NCI-H526 (cell line): ENCODE measurements at regions not wholly inside any gene's neighbourhood (a gene's known extent, or its start where the extent isn't known, plus 50 kb on each side); places are given as distances from the start of the nearest gene placed in this dataset.
A peak's percentile ranks its signal among the peaks of the same experiment; 100 is the strongest.

Experiments
- DNase-seq, 2 experiments: peaks; one replicate each; lab custom pipeline; 2025; lab: John Stamatoyannopoulos, UW

GRCh38 chr3:22225161-22225560, 474.2 kb upstream of the ZNF385D start:
- DNase-seq, result no peak

GRCh38 chr3:22228705-22229104, 477.7 kb upstream of the ZNF385D start:
- no peak for DNase-seq

DNA sequence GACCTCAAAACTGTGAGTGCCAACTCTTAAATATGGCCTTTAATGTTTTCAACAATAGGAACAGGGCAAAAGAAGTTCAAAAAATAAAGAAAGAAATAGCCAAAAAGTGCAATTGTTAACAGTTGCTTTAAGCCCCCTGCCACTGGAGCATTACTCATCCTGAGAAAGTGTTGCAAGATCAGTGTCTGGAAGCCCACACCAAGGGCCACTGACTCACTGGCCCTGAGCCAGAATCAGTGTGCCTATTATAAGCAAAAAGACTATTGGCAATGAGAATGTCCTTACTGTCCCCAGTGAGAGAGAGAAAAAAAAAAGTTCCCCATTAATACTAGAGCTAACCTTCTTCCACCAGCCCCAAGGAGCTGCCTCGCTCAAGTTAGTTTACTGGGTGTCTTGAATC, 480.1 kb upstream of the ZNF385D start:
- no peak for DNase-seq

DNA sequence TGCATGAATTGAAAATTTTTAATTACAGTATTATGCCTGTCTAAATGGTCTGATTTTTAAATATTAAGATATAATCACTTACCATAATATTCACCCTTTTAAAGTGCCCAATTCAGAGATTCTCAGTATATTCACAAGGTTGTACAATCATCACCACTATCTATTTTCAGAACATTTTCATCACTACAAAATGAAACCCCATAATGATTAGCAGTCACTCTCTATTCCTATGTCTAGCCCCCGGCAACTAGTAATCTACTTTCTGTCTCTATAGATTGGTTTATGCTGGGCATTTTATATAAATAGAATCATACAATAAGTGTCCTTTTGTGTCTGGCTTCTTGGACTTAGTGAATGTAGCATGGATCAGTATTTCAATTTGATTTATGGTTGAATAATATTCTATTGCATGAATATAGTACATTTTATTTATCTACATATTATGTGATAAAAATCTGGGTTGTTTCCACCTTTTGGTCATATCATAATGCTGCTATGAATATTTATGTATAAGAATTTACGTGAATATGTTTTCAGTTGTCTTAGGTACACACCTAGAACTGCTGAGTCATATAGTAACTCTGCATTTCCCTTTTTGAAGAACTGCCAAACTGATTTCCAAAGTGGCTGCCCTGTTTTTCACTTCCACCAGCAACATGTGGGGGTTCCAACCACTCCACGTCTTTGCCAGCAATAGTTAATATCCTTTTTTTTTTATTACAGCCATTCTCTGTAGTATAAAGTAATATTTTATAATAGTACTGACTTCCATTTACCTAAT, 485.7 kb upstream of the ZNF385D start:
- no peak for DNase-seq

GRCh38 chr3:22239011-22239410, 488.0 kb upstream of the ZNF385D start:
- no peak for DNase-seq

GRCh38 chr3:22241110-22241509, 490.1 kb upstream of the ZNF385D start:
- no peak for DNase-seq

GRCh38 chr3:22244761-22245521, 493.9 kb upstream of the ZNF385D start:
- DNase-seq, result no peak

GRCh38 chr3:22245811-22246583, 495.0 kb upstream of the ZNF385D start:
- DNase-seq, result peak in 1 of 2 experiments; percentile 25

GRCh38 chr3:22249658-22250057, 498.6 kb upstream of the ZNF385D start:
- DNase-seq, result no peak

- DNase-seq, result no peak
Observed at GRCh38 chr3:22257252-22257651, 506.2 kb upstream of the ZNF385D start.

DNA sequence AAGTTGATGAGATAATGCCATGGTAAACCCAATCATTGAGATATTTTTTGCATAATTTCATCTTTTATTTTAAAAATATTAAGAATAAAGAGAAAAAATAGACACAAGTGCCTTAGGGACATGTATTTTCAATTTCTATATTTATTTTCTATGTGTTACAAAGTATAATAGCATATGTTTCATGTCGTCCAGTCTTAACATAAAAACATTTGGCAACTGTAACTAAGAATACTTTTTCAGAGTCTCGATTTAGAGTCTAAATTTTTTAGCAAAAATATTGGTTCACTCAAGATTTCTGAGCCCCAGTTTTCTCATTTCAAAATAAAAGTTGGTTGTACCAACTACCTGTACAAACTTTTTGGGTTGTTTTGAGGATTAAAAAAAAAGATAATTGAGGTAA, 511.4 kb upstream of the ZNF385D start:
- DNase-seq, result no peak

- no peak for DNase-seq
Observed at GRCh38 chr3:22263042-22263441, 512.0 kb upstream of the ZNF385D start.

- no peak for DNase-seq
Observed at GRCh38 chr3:22265403-22265802, 514.4 kb upstream of the ZNF385D start.

GRCh38 chr3:22269831-22270230, 518.8 kb upstream of the ZNF385D start:
- no peak for DNase-seq

DNA sequence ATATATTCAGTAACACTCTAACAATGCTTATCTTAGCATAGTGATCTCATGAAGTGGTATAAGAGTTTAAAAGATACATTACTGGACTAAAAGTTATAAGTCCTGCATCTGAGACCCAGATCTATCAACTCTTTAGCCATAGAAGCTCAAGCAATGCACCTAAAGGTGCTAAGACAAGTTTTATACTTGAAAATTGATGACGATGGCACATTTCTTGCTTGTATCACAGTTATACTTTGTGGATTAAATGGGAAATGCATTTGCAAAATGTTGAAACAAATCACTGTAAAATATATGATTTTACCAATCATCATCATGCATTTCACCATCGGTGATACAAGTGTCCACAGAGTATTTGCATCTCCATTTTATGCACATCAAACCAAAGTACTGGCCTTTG, 525.3 kb upstream of the ZNF385D start:
- DNase-seq, result no peak

- DNase-seq, result no peak
Observed at GRCh38 chr3:22284559-22284958, 533.5 kb upstream of the ZNF385D start.

DNA sequence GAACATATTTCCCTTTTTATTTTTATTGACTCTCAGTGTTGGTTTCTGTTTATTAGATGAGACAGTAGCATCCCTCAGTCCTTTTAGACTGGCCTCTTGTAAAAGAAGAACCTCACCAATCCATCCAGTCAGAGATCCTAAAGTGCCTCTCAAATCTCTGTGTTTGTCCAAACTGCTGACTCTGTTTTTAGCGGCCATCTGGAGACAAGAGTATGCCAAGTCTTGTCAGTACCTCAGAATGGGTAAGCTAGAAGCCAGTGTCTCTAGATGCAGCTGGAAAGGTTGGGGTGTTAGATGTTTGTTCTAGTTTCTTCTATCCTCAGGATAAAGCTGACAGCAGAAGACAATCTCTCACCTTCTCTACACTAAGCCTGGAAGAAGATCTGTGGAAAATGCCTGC, 537.7 kb upstream of the ZNF385D start:
- no peak for DNase-seq

DNA sequence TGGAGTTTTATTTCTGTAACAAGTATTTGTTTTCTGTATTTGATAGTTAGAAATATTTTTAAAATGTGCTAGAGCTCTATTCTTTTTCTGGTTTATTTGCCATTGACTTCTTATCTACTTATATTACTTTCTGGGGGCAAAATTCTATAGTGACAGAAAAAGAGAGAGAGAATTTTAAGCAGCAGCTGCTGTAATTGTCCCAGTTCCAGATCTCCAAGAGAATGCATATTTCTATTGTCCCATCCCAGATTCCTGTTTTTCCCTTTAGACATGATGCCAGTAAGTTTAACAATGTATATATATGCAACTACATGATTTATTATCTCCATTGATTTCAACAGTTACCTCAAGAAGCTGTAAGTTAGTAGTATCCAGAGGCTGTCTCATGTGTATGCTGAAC, 541.7 kb upstream of the ZNF385D start:
- DNase-seq, result no peak

GRCh38 chr3:22296601-22297000, 545.6 kb upstream of the ZNF385D start:
- no peak for DNase-seq

DNA sequence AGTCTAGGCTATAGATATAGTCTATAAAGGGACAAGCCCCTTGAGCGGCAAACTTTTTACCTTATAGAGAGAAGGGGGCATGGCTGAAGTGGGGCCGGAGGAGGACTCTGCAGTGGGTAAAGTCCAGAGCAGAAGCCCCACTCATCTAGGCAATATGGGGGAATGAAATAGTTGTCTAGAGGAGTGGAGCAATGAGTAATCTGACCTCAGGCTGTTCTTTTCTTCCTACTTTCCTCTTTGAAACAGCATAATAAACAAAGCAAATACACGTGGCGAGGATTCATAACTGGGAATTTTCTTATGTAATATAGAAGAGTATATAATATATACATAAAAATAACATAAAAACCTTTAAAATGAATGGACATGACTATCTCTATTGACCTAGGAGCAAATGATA, 546.4 kb upstream of the ZNF385D start:
- DNase-seq, result no peak

DNA sequence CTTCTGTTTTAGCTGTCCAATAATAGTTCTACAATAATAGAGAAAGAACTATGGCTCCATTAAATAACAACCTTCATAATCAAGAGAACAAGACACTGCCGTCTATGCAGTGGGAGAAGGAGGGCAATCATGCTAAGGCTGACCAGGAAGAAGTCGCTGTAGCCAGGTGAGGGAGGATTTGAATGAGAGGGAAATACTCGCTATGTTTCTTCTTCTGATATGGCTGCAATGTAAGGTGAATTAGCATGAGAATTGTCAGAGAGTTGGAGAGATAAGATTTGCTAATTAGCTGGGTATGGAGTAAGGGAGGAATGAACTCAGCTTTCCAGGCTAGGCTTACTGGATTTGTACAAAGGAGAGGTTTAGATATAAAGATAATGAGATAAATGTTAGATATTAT, 555.4 kb upstream of the ZNF385D start:
- DNase-seq, result peak in 1 of 2 experiments; percentile 7

- no peak for DNase-seq
Observed at GRCh38 chr3:22308871-22309270, 557.9 kb upstream of the ZNF385D start.

DNA sequence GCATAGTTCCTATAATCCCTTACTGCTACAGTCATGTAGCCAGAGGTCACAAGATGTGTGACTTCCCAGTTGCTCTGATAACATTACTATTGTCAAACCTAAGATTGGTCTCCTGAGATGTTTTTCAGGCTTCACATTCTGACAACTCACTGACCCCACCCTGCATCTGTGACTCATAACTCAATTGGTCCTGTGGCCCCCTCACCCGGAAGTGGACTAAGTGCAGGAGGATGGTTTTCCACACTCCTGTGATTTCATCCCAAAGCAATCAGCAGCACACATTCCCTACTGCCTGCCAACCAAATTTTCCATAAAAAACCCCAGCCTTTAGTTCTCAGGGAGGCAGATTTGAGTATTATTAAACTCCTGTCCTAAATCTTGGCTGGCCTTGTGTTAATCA, 564.9 kb upstream of the ZNF385D start:
- no peak for DNase-seq
